ENCODE measurements at regions not wholly inside any gene's neighbourhood (a gene's known extent, or its start where the extent isn't known, plus 50 kb on each side); places are given as distances from the start of the nearest gene placed in this dataset.

- peak in 1 of 2 donors; percentile 73 for DNase-seq (ENCODE audit: low spot score in 2 of 2)
- TF ChIP-seq CTCF (IDR thresholded peaks at IDR 0.05): no peak
- TF ChIP-seq POLR2A (IDR thresholded peaks at IDR 0.05): no peak
- H3K4me3 ChIP-seq (ENCODE audit: low read depth, poor library complexity, severe bottlenecking): no peak overlapping the region
- 87 to 90% methylated on average over 43 of the region's 43 CpGs for WGBS, 2 donors
- intact Hi-C loops (cut with DNase I; ENCODE audit: low total_unique reads): no loop called here
Measured at GRCh38 chr10:131519723-131520605, 208.4 kb upstream of the TCERG1L start.

GRCh38 chr10:131531265-131532190 is 220.0 kb upstream of the TCERG1L start:
- 84 to 89% methylated on average over 20 to 22 of the region's 25 CpGs for WGBS, 2 donors
- TF ChIP-seq POLR2A (IDR thresholded peaks at IDR 0.05) (no peak), CTCF (IDR thresholded peaks at IDR 0.05) (no peak)
- DNase-seq (ENCODE audit: low spot score in 2 of 2): peak in 1 of 2 donors; percentile 73
- no peak overlapping the region for H3K4me3 ChIP-seq (ENCODE audit: low read depth, poor library complexity, severe bottlenecking)
- intact Hi-C loops (cut with DNase I; ENCODE audit: low total_unique reads): no loop called here

GRCh38 chr10:131532291-131532690 is 220.8 kb upstream of the TCERG1L start:
- H3K4me3 ChIP-seq (ENCODE audit: low read depth, poor library complexity, severe bottlenecking): no peak overlapping the region
- intact Hi-C loops (cut with DNase I; ENCODE audit: low total_unique reads): no loop called here
- TF ChIP-seq CTCF (IDR thresholded peaks at IDR 0.05): no peak
- no peak for TF ChIP-seq POLR2A (IDR thresholded peaks at IDR 0.05)
- DNase-seq (ENCODE audit: low spot score in 2 of 2): no peak
- 68 to 73% methylated on average over 10 to 13 of the region's 13 CpGs for WGBS, 2 donors

- whole genome bisulfite sequencing, 2 donors: 87 to 92% methylated on average over 24 of the region's 24 CpGs
- H3K4me3 ChIP-seq (ENCODE audit: low read depth, poor library complexity, severe bottlenecking): no peak overlapping the region
- DNase-seq (ENCODE audit: low spot score in 2 of 2): no peak
- no peak for TF ChIP-seq CTCF (IDR thresholded peaks at IDR 0.05)
- intact Hi-C loops (cut with DNase I; ENCODE audit: low total_unique reads): no loop called here
Measured at GRCh38 chr10:131532745-131533341, 221.3 kb upstream of the TCERG1L start.

GRCh38 chr10:131533846-131534526 is 222.5 kb upstream of the TCERG1L start:
- no peak for TF ChIP-seq CTCF (IDR thresholded peaks at IDR 0.05)
- no peak for TF ChIP-seq POLR2A (IDR thresholded peaks at IDR 0.05)
- WGBS, 2 donors: 92 to 94% methylated on average over 12 to 13 of the region's 17 CpGs
- peak in 1 of 2 donors; percentile 76 for DNase-seq (ENCODE audit: low spot score in 2 of 2)
- intact Hi-C loops (cut with DNase I; ENCODE audit: low total_unique reads): no loop called here
- H3K4me3 ChIP-seq (ENCODE audit: low read depth, poor library complexity, severe bottlenecking): no peak overlapping the region
